WTC11 (cell line): ENCODE measurements at regions not wholly inside any gene's neighbourhood (a gene's known extent, or its start where the extent isn't known, plus 50 kb on each side); places are given as distances from the start of the nearest gene placed in this dataset.

Experiments used
- ATAC-seq: fragments of 200-7000 bp; cut with Tn5 transposase; 2 replicates; pipeline ENCODE4 v1.10.0; 2021; ENCODE audit warnings: mild to moderate bottlenecking, moderate library complexity
- CTCF ChIA-PET: fragments of 300-600 bp; sonication (Branson Sonifier 250); formaldehyde crosslinking; loops from one replicate; lab custom pipeline; 2021; ENCODE audit warnings: antibody characterized with exemption; lab: Charles Lee
- POLR2A ChIA-PET: fragments of 350-600 bp; sonication (Branson Sonifier 250); formaldehyde crosslinking; loops from one replicate; lab custom pipeline; 2021; ENCODE audit warnings: antibody characterized with exemption; lab: Charles Lee
- DNase-seq: peaks from one replicate; pipeline ENCODE4 v3.0.0; 2021; ENCODE audit warnings: low spot score
- H3K27ac Mint-ChIP-seq: 2 replicates; pipeline ENCODE4 v1.8.0; 2021; ENCODE audit warnings: mixed read lengths
- H3K27me3 Mint-ChIP-seq: 2 replicates; pipeline ENCODE4 v1.8.0; 2021; ENCODE audit warnings: low read depth, mild to moderate bottlenecking, moderate library complexity, mixed read lengths
- H3K36me3 Mint-ChIP-seq: 2 replicates; pipeline ENCODE4 v1.8.0; 2021; ENCODE audit warnings: mixed read lengths
- H3K4me1 Mint-ChIP-seq: 2 replicates; pipeline ENCODE4 v1.8.0; 2022; ENCODE audit warnings: mixed read lengths
- H3K4me3 Mint-ChIP-seq: 2 replicates; pipeline ENCODE4 v1.8.0; 2021; ENCODE audit warnings: mild to moderate bottlenecking, moderate library complexity, mixed read lengths
- H3K9me3 Mint-ChIP-seq: 2 replicates; pipeline ENCODE4 v1.8.0; 2021; ENCODE audit warnings: mixed read lengths
- E2F4 ChIP-seq: sonication (generic); formaldehyde crosslinking; IDR thresholded peaks from 2 replicates; pipeline ENCODE4 v1.8.1; 2022; ENCODE audit warnings: low read depth, mild to moderate bottlenecking, moderate library complexity, missing genetic modification reagents, borderline replicate concordance
- ELF4 ChIP-seq: sonication (generic); formaldehyde crosslinking; IDR thresholded peaks from 2 replicates; pipeline ENCODE4 v1.8.1; 2022; ENCODE audit warnings: low read depth, mild to moderate bottlenecking, moderate library complexity, missing genetic modification reagents
- ETV6 ChIP-seq: sonication (generic); formaldehyde crosslinking; IDR thresholded peaks from 2 replicates; pipeline ENCODE4 v1.8.1; 2022; ENCODE audit warnings: mild to moderate bottlenecking, missing genetic modification reagents
- HMGXB4 ChIP-seq: sonication (generic); formaldehyde crosslinking; IDR thresholded peaks from 2 replicates; pipeline ENCODE4 v1.8.1; 2023; ENCODE audit warnings: mild to moderate bottlenecking, moderate library complexity, missing genetic modification reagents
- IRF2 ChIP-seq: sonication (generic); formaldehyde crosslinking; IDR thresholded peaks from 2 replicates; pipeline ENCODE4 v1.8.0; 2022; ENCODE audit warnings: low read depth, missing genetic modification reagents, borderline replicate concordance
- JAZF1 ChIP-seq: fragments of 250-450 bp; sonication (Bioruptor Pico); IDR thresholded peaks from 2 replicates; pipeline ENCODE4 v1.9.0; 2021; ENCODE audit warnings: moderate library complexity, mild to moderate bottlenecking, inconsistent platforms
- NFE2L1 ChIP-seq: sonication (generic); formaldehyde crosslinking; IDR thresholded peaks from 2 replicates; pipeline ENCODE4 v1.8.1; 2023; ENCODE audit warnings: missing genetic modification reagents
- NR1H2 ChIP-seq: sonication (generic); formaldehyde crosslinking; IDR thresholded peaks from 2 replicates; pipeline ENCODE4 v1.9.0; 2021; ENCODE audit warnings: mild to moderate bottlenecking, moderate library complexity, missing genetic modification reagents
- NR3C1 ChIP-seq: sonication (generic); formaldehyde crosslinking; conservative IDR thresholded peaks from 2 replicates; pipeline ENCODE4 v1.8.1; 2023; ENCODE audit warnings: low read depth, mild to moderate bottlenecking, missing genetic modification reagents
- PRRX2 ChIP-seq: fragments of 250-450 bp; sonication (Bioruptor Pico); IDR thresholded peaks from 2 replicates; pipeline ENCODE4 v1.8.0; 2021; ENCODE audit warnings: mild to moderate bottlenecking
- RORB ChIP-seq: fragments of 250-450 bp; sonication (Bioruptor Pico); IDR thresholded peaks from 2 replicates; pipeline ENCODE4 v1.9.0; 2021; ENCODE audit warnings: mild to moderate bottlenecking
- SOX15 ChIP-seq: fragments of 250-450 bp; sonication (Bioruptor Pico); IDR thresholded peaks from 2 replicates; pipeline ENCODE4 v1.9.0; 2021; ENCODE audit warnings: mild to moderate bottlenecking
- TCF7 ChIP-seq: sonication (generic); formaldehyde crosslinking; IDR thresholded peaks from 2 replicates; pipeline ENCODE4 v1.8.0; 2022; ENCODE audit warnings: mild to moderate bottlenecking, low read depth, missing genetic modification reagents, moderate library complexity
- TEAD1 ChIP-seq: sonication (generic); formaldehyde crosslinking; IDR thresholded peaks from 2 replicates; pipeline ENCODE4 v1.8.0; 2022; ENCODE audit warnings: mild to moderate bottlenecking, missing genetic modification reagents
- TEAD4 ChIP-seq: sonication (generic); formaldehyde crosslinking; IDR thresholded peaks from 2 replicates; pipeline ENCODE4 v1.8.0; 2022; ENCODE audit warnings: mild to moderate bottlenecking, missing genetic modification reagents
- USF1 ChIP-seq: sonication (generic); formaldehyde crosslinking; IDR thresholded peaks from 2 replicates; pipeline ENCODE4 v1.8.0; 2022; ENCODE audit warnings: mild to moderate bottlenecking, missing genetic modification reagents
- ZNF219 ChIP-seq: sonication (generic); formaldehyde crosslinking; IDR thresholded peaks from 2 replicates; pipeline ENCODE4 v1.8.0; 2023; ENCODE audit warnings: missing genetic modification reagents, mild to moderate bottlenecking, borderline replicate concordance
- ZNF232 ChIP-seq: sonication (generic); formaldehyde crosslinking; IDR thresholded peaks from 2 replicates; pipeline ENCODE4 v1.8.0; 2022; ENCODE audit warnings: mild to moderate bottlenecking, missing genetic modification reagents
- ZNF263 ChIP-seq: sonication (generic); formaldehyde crosslinking; IDR thresholded peaks from 2 replicates; pipeline ENCODE4 v1.8.1; 2022; ENCODE audit warnings: low read depth, mild to moderate bottlenecking, moderate library complexity, missing genetic modification reagents
- ZNF396 ChIP-seq: fragments of 250-450 bp; sonication (Bioruptor Pico); IDR thresholded peaks from 2 replicates; pipeline ENCODE4 v1.8.0; 2021; ENCODE audit warnings: mild to moderate bottlenecking, moderate library complexity, borderline replicate concordance
- ZNF671 ChIP-seq: fragments of 250-450 bp; sonication (Bioruptor Pico); IDR thresholded peaks from 2 replicates; pipeline ENCODE4 v1.8.0; 2021; ENCODE audit warnings: mild to moderate bottlenecking
- TF ChIP-seq, protein P1 (sequence below): fragments of 250-450 bp; sonication (Bioruptor Pico); IDR thresholded peaks from 2 replicates; pipeline ENCODE4 v1.8.0; 2021; ENCODE audit warnings: mild to moderate bottlenecking
- TF ChIP-seq, protein P2 (sequence below): fragments of 250-450 bp; sonication (Bioruptor Pico); IDR thresholded peaks from 2 replicates; pipeline ENCODE4 v2.1.2; 2022; ENCODE audit warnings: mild to moderate bottlenecking, moderate library complexity
- TF ChIP-seq, protein P3 (sequence below): sonication (generic); formaldehyde crosslinking; IDR thresholded peaks from 2 replicates; pipeline ENCODE4 v1.8.0; 2023; ENCODE audit warnings: missing genetic modification reagents
- TF ChIP-seq, protein P4 (sequence below): fragments of 250-450 bp; sonication (Bioruptor Pico); IDR thresholded peaks from 2 replicates; pipeline ENCODE4 v1.9.0; 2021; ENCODE audit warnings: mild to moderate bottlenecking, borderline replicate concordance
- TF ChIP-seq, protein P5 (sequence below): sonication (generic); formaldehyde crosslinking; IDR thresholded peaks from 2 replicates; pipeline ENCODE4 v1.8.0; 2022; ENCODE audit warnings: mild to moderate bottlenecking, missing genetic modification reagents

- peaks cover 17% of the 10 kb centered on the region for H3K4me1 Mint-ChIP-seq
- no peak overlapping the region for H3K4me3 Mint-ChIP-seq
- H3K9me3 Mint-ChIP-seq, result peaks cover 9% of the 10 kb centered on the region
- H3K27ac Mint-ChIP-seq, result no peak overlapping the region
- DNase-seq (no peak), ATAC-seq (no peak)
- H3K36me3 Mint-ChIP-seq, result no peaks in the 10 kb centered on the region
- TF ChIP-seq NFE2L1 (CRISPR knock-in tag) (no peak), ZNF396 (CRISPR knock-in tag) (no peak), ELF4 (CRISPR knock-in tag) (no peak), NR3C1 (CRISPR knock-in tag) (no peak), ETV6 (CRISPR knock-in tag) (no peak), SOX15 (no peak), ZNF219 (CRISPR knock-in tag) (no peak), TEAD4 (CRISPR knock-in tag) (no peak), HMGXB4 (CRISPR knock-in tag) (no peak), IRF2 (CRISPR knock-in tag) (no peak), TCF7 (CRISPR knock-in tag) (no peak), PRRX2 (CRISPR knock-in tag) (no peak), ZNF263 (CRISPR knock-in tag) (no peak), JAZF1 (CRISPR knock-in tag) (no peak), TEAD1 (CRISPR knock-in tag) (no peak), RORB (CRISPR knock-in tag) (no peak)
- TF ChIP-seq, protein P1, sequence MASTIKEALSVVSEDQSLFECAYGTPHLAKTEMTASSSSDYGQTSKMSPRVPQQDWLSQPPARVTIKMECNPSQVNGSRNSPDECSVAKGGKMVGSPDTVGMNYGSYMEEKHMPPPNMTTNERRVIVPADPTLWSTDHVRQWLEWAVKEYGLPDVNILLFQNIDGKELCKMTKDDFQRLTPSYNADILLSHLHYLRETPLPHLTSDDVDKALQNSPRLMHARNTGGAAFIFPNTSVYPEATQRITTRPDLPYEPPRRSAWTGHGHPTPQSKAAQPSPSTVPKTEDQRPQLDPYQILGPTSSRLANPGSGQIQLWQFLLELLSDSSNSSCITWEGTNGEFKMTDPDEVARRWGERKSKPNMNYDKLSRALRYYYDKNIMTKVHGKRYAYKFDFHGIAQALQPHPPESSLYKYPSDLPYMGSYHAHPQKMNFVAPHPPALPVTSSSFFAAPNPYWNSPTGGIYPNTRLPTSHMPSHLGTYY (CRISPR knock-in tag), result no peak
- TF ChIP-seq, protein P2, sequence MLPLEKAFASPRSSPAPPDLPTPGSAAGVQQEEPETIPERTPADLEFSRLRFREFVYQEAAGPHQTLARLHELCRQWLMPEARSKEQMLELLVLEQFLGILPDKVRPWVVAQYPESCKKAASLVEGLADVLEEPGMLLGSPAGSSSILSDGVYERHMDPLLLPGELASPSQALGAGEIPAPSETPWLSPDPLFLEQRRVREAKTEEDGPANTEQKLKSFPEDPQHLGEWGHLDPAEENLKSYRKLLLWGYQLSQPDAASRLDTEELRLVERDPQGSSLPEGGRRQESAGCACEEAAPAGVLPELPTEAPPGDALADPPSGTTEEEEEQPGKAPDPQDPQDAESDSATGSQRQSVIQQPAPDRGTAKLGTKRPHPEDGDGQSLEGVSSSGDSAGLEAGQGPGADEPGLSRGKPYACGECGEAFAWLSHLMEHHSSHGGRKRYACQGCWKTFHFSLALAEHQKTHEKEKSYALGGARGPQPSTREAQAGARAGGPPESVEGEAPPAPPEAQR (CRISPR knock-in tag), result no peak
- TF ChIP-seq, protein P3, sequence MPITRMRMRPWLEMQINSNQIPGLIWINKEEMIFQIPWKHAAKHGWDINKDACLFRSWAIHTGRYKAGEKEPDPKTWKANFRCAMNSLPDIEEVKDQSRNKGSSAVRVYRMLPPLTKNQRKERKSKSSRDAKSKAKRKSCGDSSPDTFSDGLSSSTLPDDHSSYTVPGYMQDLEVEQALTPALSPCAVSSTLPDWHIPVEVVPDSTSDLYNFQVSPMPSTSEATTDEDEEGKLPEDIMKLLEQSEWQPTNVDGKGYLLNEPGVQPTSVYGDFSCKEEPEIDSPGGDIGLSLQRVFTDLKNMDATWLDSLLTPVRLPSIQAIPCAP (CRISPR knock-in tag), result no peak
- POLR2A ChIA-PET, result no interaction called here
- H3K27me3 Mint-ChIP-seq, result no peaks in the 10 kb centered on the region
- CTCF ChIA-PET, result interaction anchor here (1.4 kb wide), 1 partner anchor 11 kb away, joined by 4 read pairs; no protein-coding TSS in a partner anchor
These were observed 144.6 kb upstream of the IGFBP7 start for GRCh38 chr4:57254754-57255153.

DNA sequence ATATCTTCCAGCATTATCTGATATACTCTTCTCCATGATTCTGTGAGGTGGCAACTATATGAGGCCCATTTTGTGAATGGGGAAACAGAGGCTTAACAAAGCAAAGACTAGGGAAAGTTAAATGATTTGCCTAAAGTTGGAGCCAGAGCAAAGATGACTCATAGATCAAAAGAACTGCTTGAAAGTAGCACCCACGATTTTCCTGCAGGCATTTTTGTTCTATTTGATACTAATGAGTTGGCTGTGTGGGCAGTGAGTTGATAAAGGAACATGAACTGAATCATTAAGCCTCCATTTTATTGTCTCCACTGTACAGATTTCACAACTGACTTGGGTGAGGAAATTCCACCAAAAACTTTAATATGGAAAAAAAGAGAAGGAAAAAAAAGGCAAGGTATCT is 138.9 kb upstream of the IGFBP7 start:
- peaks cover 7% of the 10 kb centered on the region for H3K4me1 Mint-ChIP-seq
- POLR2A ChIA-PET, result no interaction called here
- H3K27ac Mint-ChIP-seq, result no peak overlapping the region
- CTCF ChIA-PET, result no interaction called here
- no peak overlapping the region for H3K4me3 Mint-ChIP-seq
- no peak for ATAC-seq
- peaks cover 8% of the 10 kb centered on the region for H3K9me3 Mint-ChIP-seq
- H3K27me3 Mint-ChIP-seq, result no peaks in the 10 kb centered on the region
- TF ChIP-seq ZNF671 (CRISPR knock-in tag) (no peak), NR1H2 (CRISPR knock-in tag) (no peak), USF1 (CRISPR knock-in tag) (no peak), E2F4 (no peak), ZNF232 (CRISPR knock-in tag) (no peak)
- TF ChIP-seq, protein P4, sequence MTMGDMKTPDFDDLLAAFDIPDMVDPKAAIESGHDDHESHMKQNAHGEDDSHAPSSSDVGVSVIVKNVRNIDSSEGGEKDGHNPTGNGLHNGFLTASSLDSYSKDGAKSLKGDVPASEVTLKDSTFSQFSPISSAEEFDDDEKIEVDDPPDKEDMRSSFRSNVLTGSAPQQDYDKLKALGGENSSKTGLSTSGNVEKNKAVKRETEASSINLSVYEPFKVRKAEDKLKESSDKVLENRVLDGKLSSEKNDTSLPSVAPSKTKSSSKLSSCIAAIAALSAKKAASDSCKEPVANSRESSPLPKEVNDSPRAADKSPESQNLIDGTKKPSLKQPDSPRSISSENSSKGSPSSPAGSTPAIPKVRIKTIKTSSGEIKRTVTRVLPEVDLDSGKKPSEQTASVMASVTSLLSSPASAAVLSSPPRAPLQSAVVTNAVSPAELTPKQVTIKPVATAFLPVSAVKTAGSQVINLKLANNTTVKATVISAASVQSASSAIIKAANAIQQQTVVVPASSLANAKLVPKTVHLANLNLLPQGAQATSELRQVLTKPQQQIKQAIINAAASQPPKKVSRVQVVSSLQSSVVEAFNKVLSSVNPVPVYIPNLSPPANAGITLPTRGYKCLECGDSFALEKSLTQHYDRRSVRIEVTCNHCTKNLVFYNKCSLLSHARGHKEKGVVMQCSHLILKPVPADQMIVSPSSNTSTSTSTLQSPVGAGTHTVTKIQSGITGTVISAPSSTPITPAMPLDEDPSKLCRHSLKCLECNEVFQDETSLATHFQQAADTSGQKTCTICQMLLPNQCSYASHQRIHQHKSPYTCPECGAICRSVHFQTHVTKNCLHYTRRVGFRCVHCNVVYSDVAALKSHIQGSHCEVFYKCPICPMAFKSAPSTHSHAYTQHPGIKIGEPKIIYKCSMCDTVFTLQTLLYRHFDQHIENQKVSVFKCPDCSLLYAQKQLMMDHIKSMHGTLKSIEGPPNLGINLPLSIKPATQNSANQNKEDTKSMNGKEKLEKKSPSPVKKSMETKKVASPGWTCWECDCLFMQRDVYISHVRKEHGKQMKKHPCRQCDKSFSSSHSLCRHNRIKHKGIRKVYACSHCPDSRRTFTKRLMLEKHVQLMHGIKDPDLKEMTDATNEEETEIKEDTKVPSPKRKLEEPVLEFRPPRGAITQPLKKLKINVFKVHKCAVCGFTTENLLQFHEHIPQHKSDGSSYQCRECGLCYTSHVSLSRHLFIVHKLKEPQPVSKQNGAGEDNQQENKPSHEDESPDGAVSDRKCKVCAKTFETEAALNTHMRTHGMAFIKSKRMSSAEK (CRISPR knock-in tag), result no peak
- TF ChIP-seq, protein P5, sequence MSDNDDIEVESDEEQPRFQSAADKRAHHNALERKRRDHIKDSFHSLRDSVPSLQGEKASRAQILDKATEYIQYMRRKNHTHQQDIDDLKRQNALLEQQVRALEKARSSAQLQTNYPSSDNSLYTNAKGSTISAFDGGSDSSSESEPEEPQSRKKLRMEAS (CRISPR knock-in tag), result no peak
- TF ChIP-seq, all 79 proteins: peak for 0
- no peak for DNase-seq
- H3K36me3 Mint-ChIP-seq, result no peaks in the 10 kb centered on the region
